Transverse colon (tissue), 4 donors: ENCODE measurements at regions not wholly inside any gene's neighbourhood (a gene's known extent, or its start where the extent isn't known, plus 50 kb on each side); places are given as distances from the start of the nearest gene placed in this dataset.

ENCODE experiments used
- CTCF ChIP-seq, 5 experiments: fragments of 200-600 bp in 3 of 5; fragments of 450-650 bp in 2 of 5; sonication (generic) in 3 of 5; IDR thresholded peaks; 1 replicate in 2 of 5; 2 replicates in 3 of 5; pipeline ENCODE4 v1.5.1; 2016 to 2017; ENCODE audit warnings: antibody characterized with exemption in 5 of 5, inconsistent platforms in 3 of 5, mild to moderate bottlenecking in 2 of 5, moderate library complexity in 1 of 5
- EP300 ChIP-seq: sonication (generic); formaldehyde crosslinking; IDR thresholded peaks from one replicate; pipeline ENCODE4 v1.6.1; 2017; ENCODE audit warnings: antibody characterized with exemption, low read depth
- POLR2A ChIP-seq: fragments of 450-650 bp; IDR thresholded peaks from one replicate; pipeline ENCODE4 v1.6.1; 2016; ENCODE audit warnings: antibody characterized with exemption, mild to moderate bottlenecking, moderate library complexity
- POLR2AphosphoS5 ChIP-seq, 3 donors: sonication (generic); formaldehyde crosslinking; IDR thresholded peaks; one replicate each; pipeline ENCODE4 v1.6.1; 2016; ENCODE audit warnings: antibody characterized with exemption in 3 of 3

GRCh38 chr12:46674800-46675199 is 151.0 kb downstream of the SLC38A4 start:
- TF ChIP-seq CTCF (IDR thresholded peaks at IDR 0.05) (no peak), POLR2AphosphoS5 (IDR thresholded peaks at IDR 0.05) (no peak), EP300 (no peak), POLR2A (no peak)
